ENCODE measurements at regions not wholly inside any gene's neighbourhood (a gene's known extent, or its start where the extent isn't known, plus 50 kb on each side); places are given as distances from the start of the nearest gene placed in this dataset.
A peak's percentile ranks its signal among the peaks of the same experiment; 100 is the strongest.

DNA sequence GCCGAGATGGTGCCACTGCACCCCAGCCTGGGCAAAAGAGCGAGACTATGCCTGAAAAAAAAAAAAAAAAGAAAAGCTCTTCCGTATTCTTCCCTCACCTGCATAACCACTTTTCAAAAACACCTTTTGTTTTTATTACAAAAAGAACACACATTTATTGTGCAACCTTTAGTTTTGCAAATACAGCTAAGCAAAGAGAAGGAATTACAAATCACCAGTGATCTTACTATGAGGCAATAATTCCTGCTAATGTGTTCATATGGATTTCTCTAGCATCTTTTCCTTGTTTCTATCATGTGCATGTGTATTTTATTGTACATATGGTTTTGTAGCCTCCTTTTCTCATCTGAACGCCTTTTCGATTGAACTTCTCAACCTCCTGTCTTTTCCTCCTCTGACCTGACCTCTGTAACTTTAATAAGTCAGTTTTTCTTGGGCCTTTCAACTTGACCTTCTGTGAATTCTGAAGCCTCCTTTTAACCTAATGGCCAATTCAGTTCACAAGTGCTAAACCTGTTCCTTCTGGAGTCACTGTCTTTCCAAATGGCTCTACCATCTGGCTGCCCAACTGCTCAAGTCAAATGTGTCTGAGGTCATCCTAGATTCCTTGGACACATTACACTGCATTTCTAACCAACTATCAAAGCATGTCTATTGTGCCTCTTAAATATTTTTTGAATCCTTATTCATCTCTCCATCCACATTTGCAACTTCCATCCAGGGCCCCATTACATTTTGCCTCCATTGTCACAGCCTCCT is 59.1 kb upstream of the DAPL1 start:
- Mint-ChIP-seq H3K9me3 (no peaks in the 10 kb centered on the region), H3K36me3 (no peaks in the 10 kb centered on the region), H3K4me1 (no peaks in the 10 kb centered on the region), H3K27ac (no peak overlapping the region), H3K4me3 (no peak overlapping the region), H3K27me3 (ENCODE audit: low read depth in 2 of 2) (peaks cover 5 to 15% of the 10 kb centered on the region in 2 donors)
- ATAC-seq = no peak
- intact Hi-C loops (cut with micrococcal nuclease) = no loop called here
- no peak for DNase-seq
- no peaks in the 10 kb centered on the region for H3K27me3 ChIP-seq (ENCODE audit: control insufficient read depth, insufficient read depth, low read length)
- H3K4me3 ChIP-seq (ENCODE audit: low read length) = no peak overlapping the region
- no peaks in the 10 kb centered on the region for H3K36me3 ChIP-seq (ENCODE audit: control insufficient read depth, insufficient read depth, low read length)
- H3K27ac ChIP-seq (ENCODE audit: low read length) = no peak overlapping the region
- H3K4me1 ChIP-seq (ENCODE audit: control insufficient read depth, insufficient read depth, low read length) = no peaks in the 10 kb centered on the region
- TF ChIP-seq, protein P1, sequence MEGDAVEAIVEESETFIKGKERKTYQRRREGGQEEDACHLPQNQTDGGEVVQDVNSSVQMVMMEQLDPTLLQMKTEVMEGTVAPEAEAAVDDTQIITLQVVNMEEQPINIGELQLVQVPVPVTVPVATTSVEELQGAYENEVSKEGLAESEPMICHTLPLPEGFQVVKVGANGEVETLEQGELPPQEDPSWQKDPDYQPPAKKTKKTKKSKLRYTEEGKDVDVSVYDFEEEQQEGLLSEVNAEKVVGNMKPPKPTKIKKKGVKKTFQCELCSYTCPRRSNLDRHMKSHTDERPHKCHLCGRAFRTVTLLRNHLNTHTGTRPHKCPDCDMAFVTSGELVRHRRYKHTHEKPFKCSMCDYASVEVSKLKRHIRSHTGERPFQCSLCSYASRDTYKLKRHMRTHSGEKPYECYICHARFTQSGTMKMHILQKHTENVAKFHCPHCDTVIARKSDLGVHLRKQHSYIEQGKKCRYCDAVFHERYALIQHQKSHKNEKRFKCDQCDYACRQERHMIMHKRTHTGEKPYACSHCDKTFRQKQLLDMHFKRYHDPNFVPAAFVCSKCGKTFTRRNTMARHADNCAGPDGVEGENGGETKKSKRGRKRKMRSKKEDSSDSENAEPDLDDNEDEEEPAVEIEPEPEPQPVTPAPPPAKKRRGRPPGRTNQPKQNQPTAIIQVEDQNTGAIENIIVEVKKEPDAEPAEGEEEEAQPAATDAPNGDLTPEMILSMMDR (IDR thresholded peaks at IDR 0.05) = no peak
- H3K9me3 ChIP-seq (ENCODE audit: control insufficient read depth, insufficient read depth, low read length) = no peaks in the 10 kb centered on the region
- WGBS (ENCODE audit: insufficient coverage) = 99% methylated on average over 4 of the region's 5 CpGs

DNA sequence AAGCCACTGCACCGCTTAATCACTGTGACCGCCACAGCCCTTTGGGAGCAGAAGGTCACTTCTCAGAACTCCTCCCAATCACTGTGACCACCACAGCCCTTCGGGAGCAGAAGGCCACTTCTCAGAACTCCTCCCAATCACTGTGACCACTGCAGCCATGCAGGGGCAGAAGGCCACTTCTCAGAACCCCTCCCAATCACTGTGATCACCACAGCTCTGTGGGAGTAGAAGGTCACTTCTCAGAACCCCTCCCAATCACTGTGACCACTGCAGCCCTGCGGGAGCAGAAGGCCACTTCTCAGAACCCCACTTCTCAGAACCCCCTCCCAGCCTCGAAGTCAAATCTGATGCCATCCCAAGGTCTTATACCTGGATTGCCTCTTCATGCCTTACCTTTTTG is 56.8 kb upstream of the DAPL1 start:
- intact Hi-C loops (cut with micrococcal nuclease) = no loop called here
- Histone ChIP-seq H3K9me3 (ENCODE audit: control insufficient read depth, insufficient read depth, low read length) (no peaks in the 10 kb centered on the region), H3K36me3 (ENCODE audit: control insufficient read depth, insufficient read depth, low read length) (no peaks in the 10 kb centered on the region), H3K4me3 (ENCODE audit: low read length) (no peak overlapping the region), H3K4me1 (ENCODE audit: control insufficient read depth, insufficient read depth, low read length) (no peaks in the 10 kb centered on the region), H3K27me3 (ENCODE audit: control insufficient read depth, insufficient read depth, low read length) (no peaks in the 10 kb centered on the region), H3K27ac (ENCODE audit: low read length) (no peak overlapping the region)
- TF ChIP-seq, protein P1 (IDR thresholded peaks at IDR 0.05) = no peak
- Mint-ChIP-seq H3K27ac (no peak overlapping the region), H3K9me3 (no peaks in the 10 kb centered on the region), H3K4me1 (no peaks in the 10 kb centered on the region), H3K36me3 (no peaks in the 10 kb centered on the region), H3K27me3 (ENCODE audit: low read depth in 2 of 2) (peaks cover 8 to 15% of the 10 kb centered on the region in 2 donors), H3K4me3 (no peak overlapping the region)
- DNase-seq = no peak
- ATAC-seq = no peak
- WGBS (ENCODE audit: insufficient coverage) = 74% methylated on average over 5 of the region's 5 CpGs

DNA sequence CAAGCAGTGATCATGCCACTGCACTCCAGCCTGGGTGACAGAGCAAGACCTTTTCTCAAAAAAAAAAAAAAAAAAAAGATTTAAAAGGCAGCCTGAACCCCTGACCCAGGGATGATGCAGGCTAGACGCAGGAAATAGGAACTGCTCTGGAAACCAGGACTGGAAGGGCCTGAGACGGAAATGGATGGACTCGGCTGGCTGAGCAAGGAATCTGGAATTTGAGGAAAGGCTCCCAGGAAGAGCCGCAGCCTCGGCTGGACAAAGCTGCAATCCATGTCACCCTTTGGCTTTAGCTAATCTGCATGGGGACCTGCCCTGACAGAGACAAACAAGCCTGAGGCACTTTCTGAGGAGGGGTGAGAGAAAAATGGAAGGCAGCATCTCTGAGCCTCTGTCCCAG is 55.0 kb upstream of the DAPL1 start:
- Mint-ChIP-seq H3K36me3 (no peaks in the 10 kb centered on the region), H3K9me3 (no peaks in the 10 kb centered on the region), H3K27me3 (ENCODE audit: low read depth in 2 of 2) (peaks cover 8 to 14% of the 10 kb centered on the region in 2 donors), H3K4me1 (peaks cover 0 to 5% of the 10 kb centered on the region in 2 donors), H3K27ac (no peak overlapping the region), H3K4me3 (no peak overlapping the region)
- ATAC-seq (no peak), DNase-seq (no peak)
- intact Hi-C loops (cut with micrococcal nuclease) = no loop called here
- H3K4me3 ChIP-seq (ENCODE audit: low read length) = no peak overlapping the region
- no peak overlapping the region for H3K27ac ChIP-seq (ENCODE audit: low read length)
- TF ChIP-seq, protein P1 (IDR thresholded peaks at IDR 0.05) = no peak
- no peaks in the 10 kb centered on the region for H3K36me3 ChIP-seq (ENCODE audit: control insufficient read depth, insufficient read depth, low read length)
- H3K4me1 ChIP-seq (ENCODE audit: control insufficient read depth, insufficient read depth, low read length) = no peaks in the 10 kb centered on the region
- WGBS (ENCODE audit: insufficient coverage) = 94% methylated on average over 5 of the region's 5 CpGs
- no peaks in the 10 kb centered on the region for H3K9me3 ChIP-seq (ENCODE audit: control insufficient read depth, insufficient read depth, low read length)
- no peaks in the 10 kb centered on the region for H3K27me3 ChIP-seq (ENCODE audit: control insufficient read depth, insufficient read depth, low read length)

DNA sequence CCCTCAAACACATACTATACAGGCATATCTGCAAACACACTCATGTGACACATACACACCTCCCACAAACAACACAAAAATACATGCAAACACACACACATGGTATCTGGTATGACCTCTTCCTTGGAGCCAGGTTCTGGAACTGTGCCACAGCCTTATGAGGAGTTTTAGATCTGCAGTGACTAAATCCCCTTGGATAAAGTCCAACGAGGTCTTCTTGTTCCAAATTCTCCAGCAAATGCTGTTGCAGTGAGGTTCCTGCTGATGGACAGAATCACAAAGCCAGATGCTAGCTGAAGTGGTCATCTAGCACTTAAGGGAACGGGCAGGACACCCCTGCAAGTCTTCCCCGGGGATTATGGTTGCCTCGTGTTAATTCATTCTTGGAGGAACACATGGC is 54.5 kb upstream of the DAPL1 start:
- Histone ChIP-seq H3K9me3 (ENCODE audit: control insufficient read depth, insufficient read depth, low read length) (no peaks in the 10 kb centered on the region), H3K4me3 (ENCODE audit: low read length) (no peak overlapping the region), H3K27me3 (ENCODE audit: control insufficient read depth, insufficient read depth, low read length) (no peaks in the 10 kb centered on the region), H3K36me3 (ENCODE audit: control insufficient read depth, insufficient read depth, low read length) (no peaks in the 10 kb centered on the region), H3K27ac (ENCODE audit: low read length) (no peak overlapping the region), H3K4me1 (ENCODE audit: control insufficient read depth, insufficient read depth, low read length) (no peaks in the 10 kb centered on the region)
- DNase-seq (no peak), ATAC-seq (peak in 1 of 3 donors; percentile 17)
- Mint-ChIP-seq H3K9me3 (no peaks in the 10 kb centered on the region), H3K4me3 (no peak overlapping the region), H3K27ac (no peak overlapping the region), H3K4me1 (peaks cover 0 to 5% of the 10 kb centered on the region in 2 donors), H3K27me3 (ENCODE audit: low read depth in 2 of 2) (peaks cover 8 to 18% of the 10 kb centered on the region in 2 donors), H3K36me3 (no peaks in the 10 kb centered on the region)
- TF ChIP-seq, protein P1 (IDR thresholded peaks at IDR 0.05) = no peak
- intact Hi-C loops (cut with micrococcal nuclease) = no loop called here
- WGBS (ENCODE audit: insufficient coverage) = 82% methylated on average over 4 of the region's 4 CpGs

All from natural killer cell (primary cell).